Vagina (tissue), 2 donors: ENCODE measurements at regions not wholly inside any gene's neighbourhood (a gene's known extent, or its start where the extent isn't known, plus 50 kb on each side); places are given as distances from the start of the nearest gene placed in this dataset.

Source experiments
- DNase-seq, 2 donors: peaks; one replicate each; pipeline ENCODE4 v3.0.0-alpha.2; 2017; ENCODE audit errors: extremely low spot score in 2 of 2
- H3K27ac ChIP-seq: fragments of 200-600 bp; sonication (generic); one replicate; pipeline ENCODE4 v1.5.1; 2019
- H3K27me3 ChIP-seq: fragments of 200-600 bp; sonication (generic); one replicate; pipeline ENCODE4 v1.5.1; 2019
- H3K36me3 ChIP-seq, 2 donors: fragments of 200-600 bp; sonication (generic); one replicate each; pipeline ENCODE4 v1.5.1; 2017 to 2019
- H3K4me1 ChIP-seq: fragments of 200-600 bp; sonication (generic); one replicate; pipeline ENCODE4 v1.5.1; 2019
- H3K4me3 ChIP-seq, 2 donors: fragments of 200-600 bp; sonication (generic); 1 replicate in 1 of 2; 2 replicates in 1 of 2; pipeline ENCODE4 v1.5.1; 2016 to 2019
- H3K9me3 ChIP-seq: fragments of 200-600 bp; sonication (generic); one replicate; pipeline ENCODE4 v1.5.1; 2019
- POLR2A ChIP-seq, 2 donors: fragments of 450-650 bp; IDR thresholded peaks; one replicate each; pipeline ENCODE4 v1.6.1; 2017; ENCODE audit warnings: antibody characterized with exemption in 2 of 2, mild to moderate bottlenecking in 2 of 2, moderate library complexity in 2 of 2
- POLR2AphosphoS5 ChIP-seq, 2 donors: sonication (generic); formaldehyde crosslinking; IDR thresholded peaks; one replicate each; pipeline ENCODE4 v1.9.0; 2017; ENCODE audit warnings: antibody characterized with exemption in 2 of 2, mild to moderate bottlenecking in 2 of 2, low read depth in 1 of 2; ENCODE audit not compliant: insufficient read depth in 1 of 2
- intact Hi-C: fragments of 100-400 bp; cut with DNase I; formaldehyde crosslinking; loops from one replicate; pipeline ENCODE4 v1.15.1; 2023
- TF ChIP-seq, protein P1 (sequence below), 3 experiments: fragments of 450-650 bp in 2 of 3; fragments of 200-600 bp in 1 of 3; sonication (generic) in 1 of 3; IDR thresholded peaks; one replicate each; pipeline ENCODE4 v1.5.1; 2017 to 2019; ENCODE audit warnings: antibody characterized with exemption in 3 of 3, mild to moderate bottlenecking in 2 of 3, moderate library complexity in 2 of 3

DNA sequence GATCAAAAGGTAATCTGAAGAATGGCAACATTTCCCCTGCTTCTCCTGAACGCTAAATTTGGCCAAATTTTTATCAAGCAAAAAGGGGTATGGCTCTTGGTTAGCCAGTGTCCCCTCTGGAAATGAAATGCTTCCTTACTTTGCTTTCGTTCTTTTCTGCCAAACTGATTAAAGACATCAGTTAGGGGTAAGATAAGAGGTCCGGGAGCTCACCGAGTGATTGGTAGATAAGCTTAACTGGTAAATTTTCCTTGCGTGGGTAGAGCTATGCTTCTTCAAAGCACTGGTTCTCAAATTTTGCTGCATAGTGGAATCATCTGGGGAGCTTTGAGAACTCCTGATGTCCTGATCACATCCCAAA, 62.7 kb upstream of the MAPRE2 start:
- TF ChIP-seq, protein P1, sequence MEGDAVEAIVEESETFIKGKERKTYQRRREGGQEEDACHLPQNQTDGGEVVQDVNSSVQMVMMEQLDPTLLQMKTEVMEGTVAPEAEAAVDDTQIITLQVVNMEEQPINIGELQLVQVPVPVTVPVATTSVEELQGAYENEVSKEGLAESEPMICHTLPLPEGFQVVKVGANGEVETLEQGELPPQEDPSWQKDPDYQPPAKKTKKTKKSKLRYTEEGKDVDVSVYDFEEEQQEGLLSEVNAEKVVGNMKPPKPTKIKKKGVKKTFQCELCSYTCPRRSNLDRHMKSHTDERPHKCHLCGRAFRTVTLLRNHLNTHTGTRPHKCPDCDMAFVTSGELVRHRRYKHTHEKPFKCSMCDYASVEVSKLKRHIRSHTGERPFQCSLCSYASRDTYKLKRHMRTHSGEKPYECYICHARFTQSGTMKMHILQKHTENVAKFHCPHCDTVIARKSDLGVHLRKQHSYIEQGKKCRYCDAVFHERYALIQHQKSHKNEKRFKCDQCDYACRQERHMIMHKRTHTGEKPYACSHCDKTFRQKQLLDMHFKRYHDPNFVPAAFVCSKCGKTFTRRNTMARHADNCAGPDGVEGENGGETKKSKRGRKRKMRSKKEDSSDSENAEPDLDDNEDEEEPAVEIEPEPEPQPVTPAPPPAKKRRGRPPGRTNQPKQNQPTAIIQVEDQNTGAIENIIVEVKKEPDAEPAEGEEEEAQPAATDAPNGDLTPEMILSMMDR (IDR thresholded peaks at IDR 0.05), result no peak
- TF ChIP-seq POLR2AphosphoS5 (IDR thresholded peaks at IDR 0.05; ENCODE audit: insufficient read depth in 1 of 2, low read depth in 1 of 2) (no peak), POLR2A (IDR thresholded peaks at IDR 0.05) (no peak)
- no peak for DNase-seq
- intact Hi-C loops, result no loop called here
- no peaks in the 10 kb centered on the region for H3K27me3 ChIP-seq
- no peaks in the 10 kb centered on the region for H3K36me3 ChIP-seq
- peaks cover 17% of the 10 kb centered on the region for H3K4me1 ChIP-seq
- H3K4me3 ChIP-seq, result peak overlapping the region; percentile 66 to 76
- peak overlapping the region; percentile 60 for H3K27ac ChIP-seq
- H3K9me3 ChIP-seq, result no peaks in the 10 kb centered on the region

DNA sequence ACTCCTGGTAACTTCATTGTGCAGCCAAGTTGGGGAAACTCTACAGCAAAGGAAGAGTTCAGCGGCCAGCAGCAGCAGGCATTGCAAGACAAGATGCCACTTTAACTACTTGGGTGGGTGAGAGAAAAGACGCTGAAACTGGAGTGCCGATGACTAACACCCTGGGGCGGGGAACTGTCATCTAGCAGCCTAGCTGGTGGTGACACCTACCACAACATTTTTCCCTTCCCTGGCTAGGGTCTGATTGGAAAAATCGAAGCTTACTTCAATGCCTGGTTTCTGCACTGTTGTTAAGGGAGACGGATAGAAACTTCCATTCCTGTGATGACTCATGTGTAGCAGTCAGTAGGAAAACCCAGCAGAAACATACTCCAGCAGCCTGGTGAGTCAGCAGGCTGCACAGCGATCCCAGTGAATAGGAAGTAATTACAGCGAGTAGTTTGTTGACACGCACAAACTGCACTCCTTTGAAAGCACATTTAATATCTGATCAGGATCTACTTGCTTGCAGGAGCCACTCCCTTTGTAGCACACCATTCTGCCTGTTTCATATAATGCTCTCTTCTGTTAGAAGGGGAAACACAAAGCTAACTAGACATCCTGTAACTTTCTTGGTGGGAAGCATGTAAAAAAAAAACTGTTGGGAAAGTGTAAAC, 62.1 kb upstream of the MAPRE2 start:
- no peaks in the 10 kb centered on the region for H3K9me3 ChIP-seq
- no peak for DNase-seq
- H3K4me1 ChIP-seq, result peaks cover 17% of the 10 kb centered on the region
- no peaks in the 10 kb centered on the region for H3K27me3 ChIP-seq
- TF ChIP-seq POLR2A (IDR thresholded peaks at IDR 0.05) (no peak), POLR2AphosphoS5 (IDR thresholded peaks at IDR 0.05; ENCODE audit: insufficient read depth in 1 of 2, low read depth in 1 of 2) (peak in 1 of 2 donors; percentile 90)
- TF ChIP-seq, protein P1 (IDR thresholded peaks at IDR 0.05), result no peak
- no peaks in the 10 kb centered on the region for H3K36me3 ChIP-seq
- H3K4me3 ChIP-seq, result peak overlapping the region; percentile 66 to 76
- intact Hi-C loops, result no loop called here
- H3K27ac ChIP-seq, result peak overlapping the region; percentile 60

DNA sequence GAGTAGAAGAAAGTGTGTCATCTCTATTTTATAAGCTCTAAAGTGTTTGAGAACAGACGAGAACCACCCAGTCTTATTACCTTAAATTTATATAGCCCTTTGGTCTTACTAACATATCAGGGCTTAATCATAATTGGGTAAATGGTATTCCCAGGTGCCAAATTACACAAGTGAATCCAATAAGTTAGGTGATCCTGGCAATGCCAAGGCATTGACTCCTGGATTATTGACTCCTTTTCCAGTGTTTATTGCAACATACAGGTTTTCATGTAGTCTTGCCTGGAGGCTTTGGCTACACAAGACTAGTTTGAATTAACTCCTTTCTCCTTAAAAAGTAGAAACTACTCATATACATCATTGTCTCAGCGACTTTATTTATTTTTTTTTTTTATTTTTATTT, 59.7 kb upstream of the MAPRE2 start:
- no peaks in the 10 kb centered on the region for H3K36me3 ChIP-seq
- peaks cover 17% of the 10 kb centered on the region for H3K4me1 ChIP-seq
- no peaks in the 10 kb centered on the region for H3K27me3 ChIP-seq
- intact Hi-C loops, result no loop called here
- no peak overlapping the region for H3K4me3 ChIP-seq
- DNase-seq, result no peak
- H3K27ac ChIP-seq, result no peak overlapping the region
- no peaks in the 10 kb centered on the region for H3K9me3 ChIP-seq
- TF ChIP-seq POLR2A (IDR thresholded peaks at IDR 0.05) (no peak), POLR2AphosphoS5 (IDR thresholded peaks at IDR 0.05; ENCODE audit: insufficient read depth in 1 of 2, low read depth in 1 of 2) (no peak)
- TF ChIP-seq, protein P1 (IDR thresholded peaks at IDR 0.05), result no peak

DNA sequence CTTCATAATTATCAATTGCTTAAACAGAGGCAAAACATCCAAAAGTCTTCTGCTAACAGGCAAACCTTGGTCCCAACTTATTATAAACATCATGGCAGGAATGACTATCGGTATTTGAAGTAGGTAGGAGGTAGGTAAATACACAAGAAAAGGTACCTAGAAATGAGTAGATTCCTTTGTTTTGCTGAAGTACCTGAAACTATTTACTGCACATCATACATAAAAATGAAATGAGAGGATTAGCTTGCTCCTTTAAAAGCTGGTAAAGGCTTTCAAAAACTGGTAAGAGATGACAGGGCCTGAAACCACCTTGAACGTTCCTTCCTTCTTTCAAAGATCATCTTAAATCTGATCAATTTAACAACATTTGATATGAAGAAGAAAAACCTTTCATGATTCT, 55.2 kb upstream of the MAPRE2 start:
- no peak for TF ChIP-seq POLR2AphosphoS5 (IDR thresholded peaks at IDR 0.05; ENCODE audit: insufficient read depth in 1 of 2, low read depth in 1 of 2)
- TF ChIP-seq, protein P1 (IDR thresholded peaks at IDR 0.05), result no peak
- no peak for TF ChIP-seq POLR2A (IDR thresholded peaks at IDR 0.05)
- H3K4me3 ChIP-seq, result no peak overlapping the region
- intact Hi-C loops, result no loop called here

DNA sequence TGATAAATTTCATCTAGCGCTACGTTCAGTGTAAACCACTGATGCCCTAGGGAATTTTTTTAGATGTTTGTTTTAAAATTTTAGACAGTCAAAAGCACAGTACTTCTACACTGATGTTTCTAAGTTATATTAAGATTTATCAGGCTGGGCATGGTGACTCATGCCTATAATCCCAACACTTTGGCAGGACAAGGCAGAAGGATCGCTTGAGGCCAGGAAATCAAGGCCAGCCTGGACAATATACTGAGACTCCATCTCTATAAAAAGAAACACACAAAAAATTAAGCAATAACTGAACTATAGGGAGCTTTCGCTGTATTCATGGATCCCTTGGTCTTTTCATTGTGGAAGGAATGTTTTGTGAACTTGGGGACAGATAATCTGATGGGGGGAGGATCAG, 50.6 kb upstream of the MAPRE2 start:
- H3K4me3 ChIP-seq, result no peak overlapping the region
- no peak for TF ChIP-seq POLR2A (IDR thresholded peaks at IDR 0.05)
- TF ChIP-seq, protein P1 (IDR thresholded peaks at IDR 0.05), result no peak
- TF ChIP-seq POLR2AphosphoS5 (IDR thresholded peaks at IDR 0.05; ENCODE audit: insufficient read depth in 1 of 2, low read depth in 1 of 2), result peak in 1 of 2 donors; percentile 32
- intact Hi-C loops, result no loop called here
- no peaks in the 10 kb centered on the region for H3K9me3 ChIP-seq
- H3K27me3 ChIP-seq, result no peaks in the 10 kb centered on the region
- H3K36me3 ChIP-seq, result no peaks in the 10 kb centered on the region
- peak overlapping the region; percentile 4 for H3K27ac ChIP-seq
- H3K4me1 ChIP-seq, result peaks cover 38% of the 10 kb centered on the region
- no peak for DNase-seq

More for the DNA sequence above, 55.2 kb upstream of the MAPRE2 start:
- H3K36me3 ChIP-seq, result no peaks in the 10 kb centered on the region
- H3K9me3 ChIP-seq, result no peaks in the 10 kb centered on the region
- no peak for DNase-seq
- H3K27ac ChIP-seq, result no peak overlapping the region
- peaks cover 9% of the 10 kb centered on the region for H3K4me1 ChIP-seq
- H3K27me3 ChIP-seq, result no peaks in the 10 kb centered on the region
